ENCODE measurements at regions not wholly inside any gene's neighbourhood (a gene's known extent, or its start where the extent isn't known, plus 50 kb on each side); places are given as distances from the start of the nearest gene placed in this dataset.

DNA sequence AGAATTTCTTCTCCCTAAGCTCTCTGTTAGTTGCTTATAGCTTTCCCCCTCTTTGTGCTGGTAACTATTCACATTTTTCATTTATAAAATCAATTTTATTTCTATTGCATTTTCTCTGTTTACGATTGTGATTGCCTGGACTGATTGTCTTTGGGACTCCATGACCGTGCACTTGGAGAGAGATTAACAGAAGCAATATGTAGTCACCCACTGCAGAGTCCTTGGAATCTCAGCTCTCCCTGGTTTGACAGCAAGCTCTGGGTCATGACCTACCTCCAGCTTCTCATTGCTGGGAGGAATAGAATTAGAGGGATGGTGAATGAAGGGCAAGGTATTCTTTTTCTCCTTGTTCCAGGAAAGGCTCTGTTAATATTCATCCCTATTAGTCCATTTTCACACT, 398.2 kb downstream of the AACS start:
- Histone ChIP-seq H4K20me1 (ENCODE audit: control insufficient read depth, insufficient read depth, low read length, poor library complexity, severe bottlenecking) (no peaks in the 10 kb centered on the region), H3K4me3 (ENCODE audit: control extremely low read depth in 1 of 5, extremely low read depth in 1 of 5, insufficient read depth in 1 of 5, low read depth in 2 of 5, low read length in 4 of 5) (no peak overlapping the region), H3K9me3 (ENCODE audit: control extremely low read depth in 1 of 3, control insufficient read depth in 2 of 3, insufficient read depth in 1 of 3, low read length in 2 of 3) (peaks cover 0 to 10% (median 0%) of the 10 kb centered on the region in 3 donors), H3K4me1 (ENCODE audit: control insufficient read depth in 2 of 2, insufficient read depth in 2 of 2, low read length in 2 of 2) (no peaks in the 10 kb centered on the region), H2AFZ (ENCODE audit: insufficient read depth, low read depth, low read length, poor library complexity, severe bottlenecking) (no peak overlapping the region), H3K9ac (ENCODE audit: low read length) (no peak overlapping the region), H3K79me2 (ENCODE audit: control insufficient read depth, insufficient read depth, low read length) (no peaks in the 10 kb centered on the region), H3K4me2 (replicated peaks; ENCODE audit: low read depth, low read length, poor library complexity, severe bottlenecking) (no peak overlapping the region), H3K27ac (ENCODE audit: low read length in 2 of 2) (no peak overlapping the region), H3K27me3 (replicated peaks in 1 of 4; ENCODE audit: control extremely low read depth in 1 of 4, control insufficient read depth in 3 of 4, insufficient read depth in 4 of 4, low read length in 3 of 4) (no peaks in the 10 kb centered on the region), H3K36me3 (replicated peaks in 1 of 2; ENCODE audit: control extremely low read depth in 1 of 2, control insufficient read depth in 1 of 2, extremely low read depth in 1 of 2, insufficient read depth in 2 of 2, low read length in 1 of 2) (no peaks in the 10 kb centered on the region)
- H3K4me3 Mint-ChIP-seq: no peak overlapping the region
- ATAC-seq (ENCODE audit: low read depth): no peak
- 100% methylated on average over 1 of the region's 2 CpGs for WGBS (ENCODE audit: insufficient coverage)
- intact Hi-C loops (cut with micrococcal nuclease): no loop called here
- ChIA-PET CTCF (no interaction called here), POLR2A (no interaction called here)
- no peaks in the 10 kb centered on the region for H3K9me3 Mint-ChIP-seq (ENCODE audit: insufficient read depth)
- no peaks in the 10 kb centered on the region for H3K27me3 Mint-ChIP-seq
- TF ChIP-seq, protein P1, sequence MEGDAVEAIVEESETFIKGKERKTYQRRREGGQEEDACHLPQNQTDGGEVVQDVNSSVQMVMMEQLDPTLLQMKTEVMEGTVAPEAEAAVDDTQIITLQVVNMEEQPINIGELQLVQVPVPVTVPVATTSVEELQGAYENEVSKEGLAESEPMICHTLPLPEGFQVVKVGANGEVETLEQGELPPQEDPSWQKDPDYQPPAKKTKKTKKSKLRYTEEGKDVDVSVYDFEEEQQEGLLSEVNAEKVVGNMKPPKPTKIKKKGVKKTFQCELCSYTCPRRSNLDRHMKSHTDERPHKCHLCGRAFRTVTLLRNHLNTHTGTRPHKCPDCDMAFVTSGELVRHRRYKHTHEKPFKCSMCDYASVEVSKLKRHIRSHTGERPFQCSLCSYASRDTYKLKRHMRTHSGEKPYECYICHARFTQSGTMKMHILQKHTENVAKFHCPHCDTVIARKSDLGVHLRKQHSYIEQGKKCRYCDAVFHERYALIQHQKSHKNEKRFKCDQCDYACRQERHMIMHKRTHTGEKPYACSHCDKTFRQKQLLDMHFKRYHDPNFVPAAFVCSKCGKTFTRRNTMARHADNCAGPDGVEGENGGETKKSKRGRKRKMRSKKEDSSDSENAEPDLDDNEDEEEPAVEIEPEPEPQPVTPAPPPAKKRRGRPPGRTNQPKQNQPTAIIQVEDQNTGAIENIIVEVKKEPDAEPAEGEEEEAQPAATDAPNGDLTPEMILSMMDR (IDR thresholded peaks at IDR 0.05): no peak
- no peak for TF ChIP-seq EZH2 (IDR thresholded peaks at IDR 0.05; ENCODE audit: borderline replicate concordance, insufficient read depth, low read depth, low read length, poor library complexity, severe bottlenecking)
- no peak for DNase-seq
- H3K4me1 Mint-ChIP-seq: no peaks in the 10 kb centered on the region
- H3K27ac Mint-ChIP-seq: no peak overlapping the region

DNA sequence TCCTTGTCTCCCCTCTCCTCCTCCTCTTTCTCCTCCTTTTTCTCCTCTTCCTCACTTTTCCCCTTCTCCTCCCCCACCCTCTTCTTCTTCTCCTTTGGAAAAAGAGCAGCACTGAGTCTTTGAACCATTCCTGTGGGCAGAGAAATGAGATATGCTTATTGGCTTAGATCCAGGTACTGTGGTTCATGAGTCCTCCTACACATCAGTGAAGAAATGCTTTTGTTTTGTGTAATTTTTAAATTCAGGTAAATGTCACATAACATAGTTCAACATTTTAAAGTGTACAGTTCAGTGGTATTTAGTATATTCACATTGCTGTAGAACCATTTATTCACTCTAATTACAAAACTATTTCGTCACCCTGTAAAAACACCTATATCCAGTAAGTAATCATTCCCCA, 402.1 kb downstream of the AACS start:
- no peak for DNase-seq
- no peaks in the 10 kb centered on the region for H3K27me3 Mint-ChIP-seq
- no peaks in the 10 kb centered on the region for H3K4me1 Mint-ChIP-seq
- ATAC-seq (ENCODE audit: low read depth): no peak
- CTCF ChIA-PET: no interaction called here
- H3K27ac ChIP-seq (ENCODE audit: low read length in 2 of 2): no peak overlapping the region
- no peak overlapping the region for H3K4me3 Mint-ChIP-seq
- TF ChIP-seq, protein P1 (IDR thresholded peaks at IDR 0.05): no peak
- TF ChIP-seq EZH2 (IDR thresholded peaks at IDR 0.05; ENCODE audit: borderline replicate concordance, insufficient read depth, low read depth, low read length, poor library complexity, severe bottlenecking): no peak
- no peaks in the 10 kb centered on the region for H3K36me3 ChIP-seq (replicated peaks in 1 of 2; ENCODE audit: control extremely low read depth in 1 of 2, control insufficient read depth in 1 of 2, extremely low read depth in 1 of 2, insufficient read depth in 2 of 2, low read length in 1 of 2)
- no peaks in the 10 kb centered on the region for H3K9me3 Mint-ChIP-seq (ENCODE audit: insufficient read depth)
- no peaks in the 10 kb centered on the region for H3K4me1 ChIP-seq (ENCODE audit: control insufficient read depth in 2 of 2, insufficient read depth in 2 of 2, low read length in 2 of 2)
- intact Hi-C loops (cut with micrococcal nuclease): no loop called here
- no peaks in the 10 kb centered on the region for H3K9me3 ChIP-seq (ENCODE audit: control extremely low read depth in 1 of 3, control insufficient read depth in 2 of 3, insufficient read depth in 1 of 3, low read length in 2 of 3)
- no peaks in the 10 kb centered on the region for H4K20me1 ChIP-seq (ENCODE audit: control insufficient read depth, insufficient read depth, low read length, poor library complexity, severe bottlenecking)
- no peak overlapping the region for H3K9ac ChIP-seq (ENCODE audit: low read length)
- no peaks in the 10 kb centered on the region for H3K27me3 ChIP-seq (replicated peaks in 1 of 4; ENCODE audit: control extremely low read depth in 1 of 4, control insufficient read depth in 3 of 4, insufficient read depth in 4 of 4, low read length in 3 of 4)
- no peak overlapping the region for H3K4me2 ChIP-seq (replicated peaks; ENCODE audit: low read depth, low read length, poor library complexity, severe bottlenecking)
- H3K4me3 ChIP-seq (ENCODE audit: control extremely low read depth in 1 of 5, extremely low read depth in 1 of 5, insufficient read depth in 1 of 5, low read depth in 2 of 5, low read length in 4 of 5): no peak overlapping the region
- 100% methylated on average over 1 of the region's 1 CpG for WGBS (ENCODE audit: insufficient coverage)
- H3K27ac Mint-ChIP-seq: no peak overlapping the region
- POLR2A ChIA-PET: no interaction called here
- no peak overlapping the region for H2AFZ ChIP-seq (ENCODE audit: insufficient read depth, low read depth, low read length, poor library complexity, severe bottlenecking)
- H3K79me2 ChIP-seq (ENCODE audit: control insufficient read depth, insufficient read depth, low read length): no peaks in the 10 kb centered on the region

Data from B cell (primary cell).